IMR-90 (cell line): ENCODE measurements at regions not wholly inside any gene's neighbourhood (a gene's known extent, or its start where the extent isn't known, plus 50 kb on each side); places are given as distances from the start of the nearest gene placed in this dataset.

Experiments used
- FOS ChIP-seq: fragments of 150-350 bp; IDR thresholded peaks from 2 replicates; pipeline ENCODE4 v1.6.1; 2016; ENCODE audit warnings: low read depth, low read length
- MXI1 ChIP-seq: IDR thresholded peaks from 2 replicates; pipeline ENCODE4 v1.6.1; 2012; ENCODE audit warnings: low read depth, mild to moderate bottlenecking, low read length, moderate library complexity, borderline replicate concordance
- NFE2L2 ChIP-seq: fragments of 150-350 bp; IDR thresholded peaks from 2 replicates; pipeline ENCODE4 v1.6.1; 2016; ENCODE audit warnings: low read depth, mild to moderate bottlenecking, low read length
- POLR2A ChIP-seq: IDR thresholded peaks from 2 replicates; pipeline ENCODE4 v1.6.1; 2012; ENCODE audit warnings: mild to moderate bottlenecking, low read depth, low read length
- RAD21 ChIP-seq: IDR thresholded peaks from 2 replicates; pipeline ENCODE4 v1.6.1; 2012; ENCODE audit warnings: low read length, improper control_type of control experiment
- RCOR1 ChIP-seq: IDR thresholded peaks from 2 replicates; pipeline ENCODE4 v1.6.1; 2012; ENCODE audit warnings: mild to moderate bottlenecking, low read length, improper control_type of control experiment; ENCODE audit not compliant: insufficient replicate concordance
- RFX5 ChIP-seq: IDR thresholded peaks from 2 replicates; pipeline ENCODE4 v1.8.0; 2012; ENCODE audit warnings: low read depth, mild to moderate bottlenecking, low read length, moderate library complexity
- SMC3 ChIP-seq: fragments of 150-350 bp; IDR thresholded peaks from 2 replicates; pipeline ENCODE4 v1.6.1; 2016; ENCODE audit warnings: low read depth, mild to moderate bottlenecking, antibody characterized with exemption, low read length, moderate library complexity
- TF ChIP-seq, protein P1 (sequence below): conservative IDR thresholded peaks from 2 replicates; pipeline ENCODE4 v1.5.1; 2012; ENCODE audit warnings: mild to moderate bottlenecking, low read depth, low read length, improper control_type of control experiment
- TF ChIP-seq, protein P2 (sequence below): fragments of 150-350 bp; IDR thresholded peaks from 2 replicates; pipeline ENCODE4 v1.6.1; 2017; ENCODE audit warnings: mild to moderate bottlenecking, antibody characterized with exemption, low read length, low read depth
- TF ChIP-seq, protein P3 (sequence below): fragments of 150-350 bp; IDR thresholded peaks from 2 replicates; pipeline ENCODE4 v1.6.1; 2016; ENCODE audit warnings: low read depth, mild to moderate bottlenecking, low read length, moderate library complexity, borderline replicate concordance

DNA sequence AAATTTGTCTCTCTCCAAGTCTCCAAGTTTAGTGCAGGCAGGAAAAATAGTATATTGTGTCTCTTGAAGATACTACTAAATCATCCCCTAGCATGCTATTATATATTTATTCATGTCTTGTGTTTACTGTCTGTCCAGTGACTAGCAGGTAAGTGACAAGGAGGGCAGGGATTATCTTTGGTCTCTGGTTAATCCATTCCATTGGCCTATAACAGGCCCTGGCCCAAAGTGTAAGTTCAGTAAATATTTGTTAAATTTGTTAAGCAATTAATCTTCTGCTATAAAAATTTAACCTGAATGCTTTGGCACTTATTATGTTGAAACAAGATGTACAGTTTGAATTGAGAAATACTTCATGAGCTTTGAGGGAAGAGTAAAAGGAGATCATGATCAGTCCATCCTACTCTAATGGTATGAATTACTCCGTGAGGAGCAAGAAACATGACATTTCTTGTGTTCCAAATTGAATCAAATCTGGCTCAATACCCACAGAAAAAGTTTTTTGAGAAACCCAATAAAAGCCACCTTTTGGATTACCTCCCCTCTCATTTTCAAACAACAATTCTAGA, 219.7 kb downstream of the DTWD2 start:
- TF ChIP-seq MXI1 (no peak), RFX5 (no peak), FOS (no peak), RAD21 (no peak), POLR2A (no peak), RCOR1 (no peak), SMC3 (no peak), NFE2L2 (no peak)
- TF ChIP-seq, protein P1, sequence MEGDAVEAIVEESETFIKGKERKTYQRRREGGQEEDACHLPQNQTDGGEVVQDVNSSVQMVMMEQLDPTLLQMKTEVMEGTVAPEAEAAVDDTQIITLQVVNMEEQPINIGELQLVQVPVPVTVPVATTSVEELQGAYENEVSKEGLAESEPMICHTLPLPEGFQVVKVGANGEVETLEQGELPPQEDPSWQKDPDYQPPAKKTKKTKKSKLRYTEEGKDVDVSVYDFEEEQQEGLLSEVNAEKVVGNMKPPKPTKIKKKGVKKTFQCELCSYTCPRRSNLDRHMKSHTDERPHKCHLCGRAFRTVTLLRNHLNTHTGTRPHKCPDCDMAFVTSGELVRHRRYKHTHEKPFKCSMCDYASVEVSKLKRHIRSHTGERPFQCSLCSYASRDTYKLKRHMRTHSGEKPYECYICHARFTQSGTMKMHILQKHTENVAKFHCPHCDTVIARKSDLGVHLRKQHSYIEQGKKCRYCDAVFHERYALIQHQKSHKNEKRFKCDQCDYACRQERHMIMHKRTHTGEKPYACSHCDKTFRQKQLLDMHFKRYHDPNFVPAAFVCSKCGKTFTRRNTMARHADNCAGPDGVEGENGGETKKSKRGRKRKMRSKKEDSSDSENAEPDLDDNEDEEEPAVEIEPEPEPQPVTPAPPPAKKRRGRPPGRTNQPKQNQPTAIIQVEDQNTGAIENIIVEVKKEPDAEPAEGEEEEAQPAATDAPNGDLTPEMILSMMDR, result no peak
- TF ChIP-seq, protein P2, sequence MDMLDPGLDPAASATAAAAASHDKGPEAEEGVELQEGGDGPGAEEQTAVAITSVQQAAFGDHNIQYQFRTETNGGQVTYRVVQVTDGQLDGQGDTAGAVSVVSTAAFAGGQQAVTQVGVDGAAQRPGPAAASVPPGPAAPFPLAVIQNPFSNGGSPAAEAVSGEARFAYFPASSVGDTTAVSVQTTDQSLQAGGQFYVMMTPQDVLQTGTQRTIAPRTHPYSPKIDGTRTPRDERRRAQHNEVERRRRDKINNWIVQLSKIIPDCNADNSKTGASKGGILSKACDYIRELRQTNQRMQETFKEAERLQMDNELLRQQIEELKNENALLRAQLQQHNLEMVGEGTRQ, result no peak
- TF ChIP-seq, protein P3, sequence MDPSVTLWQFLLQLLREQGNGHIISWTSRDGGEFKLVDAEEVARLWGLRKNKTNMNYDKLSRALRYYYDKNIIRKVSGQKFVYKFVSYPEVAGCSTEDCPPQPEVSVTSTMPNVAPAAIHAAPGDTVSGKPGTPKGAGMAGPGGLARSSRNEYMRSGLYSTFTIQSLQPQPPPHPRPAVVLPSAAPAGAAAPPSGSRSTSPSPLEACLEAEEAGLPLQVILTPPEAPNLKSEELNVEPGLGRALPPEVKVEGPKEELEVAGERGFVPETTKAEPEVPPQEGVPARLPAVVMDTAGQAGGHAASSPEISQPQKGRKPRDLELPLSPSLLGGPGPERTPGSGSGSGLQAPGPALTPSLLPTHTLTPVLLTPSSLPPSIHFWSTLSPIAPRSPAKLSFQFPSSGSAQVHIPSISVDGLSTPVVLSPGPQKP, result no peak
